ENCODE measurements at regions not wholly inside any gene's neighbourhood (a gene's known extent, or its start where the extent isn't known, plus 50 kb on each side); places are given as distances from the start of the nearest gene placed in this dataset.

DNA sequence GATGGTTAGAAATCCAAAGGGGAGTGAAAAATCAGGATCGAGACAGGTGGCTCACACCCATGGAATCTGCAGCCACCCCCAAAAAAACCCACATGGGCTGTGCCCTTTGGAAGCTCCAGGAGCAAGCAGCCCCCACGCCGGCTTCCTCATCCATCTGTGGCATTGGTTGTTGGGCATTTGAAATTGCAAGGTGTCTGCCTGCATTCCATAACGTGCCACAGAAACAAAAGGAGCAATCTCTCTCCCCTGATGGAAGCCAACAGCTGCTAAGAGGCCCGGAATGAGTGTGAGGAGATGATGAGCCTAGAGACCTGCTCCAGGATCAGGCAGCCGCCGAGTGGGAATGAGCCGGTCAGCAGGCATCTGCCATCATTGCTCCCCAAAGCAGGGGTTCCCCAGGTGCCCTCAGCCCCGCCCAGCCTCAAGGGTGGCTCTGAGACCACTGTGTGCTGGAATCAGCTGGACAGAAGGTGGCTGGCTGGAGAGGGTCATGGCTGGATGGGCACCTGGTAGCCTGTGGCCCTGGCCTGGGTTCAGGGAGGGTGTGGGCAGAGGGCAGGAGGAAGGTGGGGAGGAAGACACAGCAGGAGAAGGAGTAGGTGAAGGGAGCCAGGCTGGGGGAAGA lies 113.2 kb downstream of the CRLF2 start:
- no peak overlapping the region for H3K27ac ChIP-seq
- DNase-seq (no peak), ATAC-seq (no peak)
- TF ChIP-seq, protein P1, sequence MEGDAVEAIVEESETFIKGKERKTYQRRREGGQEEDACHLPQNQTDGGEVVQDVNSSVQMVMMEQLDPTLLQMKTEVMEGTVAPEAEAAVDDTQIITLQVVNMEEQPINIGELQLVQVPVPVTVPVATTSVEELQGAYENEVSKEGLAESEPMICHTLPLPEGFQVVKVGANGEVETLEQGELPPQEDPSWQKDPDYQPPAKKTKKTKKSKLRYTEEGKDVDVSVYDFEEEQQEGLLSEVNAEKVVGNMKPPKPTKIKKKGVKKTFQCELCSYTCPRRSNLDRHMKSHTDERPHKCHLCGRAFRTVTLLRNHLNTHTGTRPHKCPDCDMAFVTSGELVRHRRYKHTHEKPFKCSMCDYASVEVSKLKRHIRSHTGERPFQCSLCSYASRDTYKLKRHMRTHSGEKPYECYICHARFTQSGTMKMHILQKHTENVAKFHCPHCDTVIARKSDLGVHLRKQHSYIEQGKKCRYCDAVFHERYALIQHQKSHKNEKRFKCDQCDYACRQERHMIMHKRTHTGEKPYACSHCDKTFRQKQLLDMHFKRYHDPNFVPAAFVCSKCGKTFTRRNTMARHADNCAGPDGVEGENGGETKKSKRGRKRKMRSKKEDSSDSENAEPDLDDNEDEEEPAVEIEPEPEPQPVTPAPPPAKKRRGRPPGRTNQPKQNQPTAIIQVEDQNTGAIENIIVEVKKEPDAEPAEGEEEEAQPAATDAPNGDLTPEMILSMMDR (IDR thresholded peaks at IDR 0.05): no peak
- H3K36me3 ChIP-seq: no peaks in the 10 kb centered on the region
- 73 to 79% methylated on average over 9 of the region's 9 CpGs for WGBS, 2 donors
- no peak overlapping the region for H3K4me3 ChIP-seq
- H3K27me3 ChIP-seq: peaks cover 0 to 7% (median 0%) of the 10 kb centered on the region in 7 donors
- intact Hi-C loops (cut with DNase I): no loop called here
- H3K4me1 ChIP-seq: no peaks in the 10 kb centered on the region
- H3K9me3 ChIP-seq: peaks cover 0 to 27% (median 10%) of the 10 kb centered on the region in 11 donors

DNA sequence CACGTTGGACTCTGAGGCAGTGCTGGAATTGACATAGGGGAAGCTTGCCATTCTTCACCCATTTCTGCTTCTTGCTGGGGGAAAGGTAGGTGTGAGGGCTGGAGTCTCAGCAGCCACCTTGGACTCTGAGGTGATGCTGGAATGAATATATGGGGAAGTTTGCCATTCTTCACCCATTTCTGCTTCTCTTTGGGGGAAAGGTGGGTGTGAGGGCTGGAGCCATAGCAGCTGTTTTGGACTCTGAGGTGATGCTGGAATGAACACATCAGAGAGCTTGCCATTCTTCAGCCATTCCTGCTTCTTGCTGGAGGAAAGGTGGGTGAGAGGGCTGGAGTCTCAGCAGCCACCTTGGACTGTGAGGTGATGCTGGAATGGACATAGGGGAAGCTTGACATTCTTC lies 115.1 kb downstream of the CRLF2 start:
- no peak overlapping the region for H3K27ac ChIP-seq
- H3K36me3 ChIP-seq: no peaks in the 10 kb centered on the region
- H3K4me1 ChIP-seq: no peaks in the 10 kb centered on the region
- ATAC-seq (no peak), DNase-seq (no peak)
- H3K9me3 ChIP-seq: peaks cover 0 to 27% (median 10%) of the 10 kb centered on the region in 11 donors
- peaks cover 0 to 7% (median under 1%) of the 10 kb centered on the region in 7 donors for H3K27me3 ChIP-seq
- intact Hi-C loops (cut with DNase I): no loop called here
- H3K4me3 ChIP-seq: no peak overlapping the region
- WGBS, 2 donors: 86 to 100% methylated on average over 1 of the region's 1 CpG
- TF ChIP-seq, protein P1 (IDR thresholded peaks at IDR 0.05): no peak

DNA sequence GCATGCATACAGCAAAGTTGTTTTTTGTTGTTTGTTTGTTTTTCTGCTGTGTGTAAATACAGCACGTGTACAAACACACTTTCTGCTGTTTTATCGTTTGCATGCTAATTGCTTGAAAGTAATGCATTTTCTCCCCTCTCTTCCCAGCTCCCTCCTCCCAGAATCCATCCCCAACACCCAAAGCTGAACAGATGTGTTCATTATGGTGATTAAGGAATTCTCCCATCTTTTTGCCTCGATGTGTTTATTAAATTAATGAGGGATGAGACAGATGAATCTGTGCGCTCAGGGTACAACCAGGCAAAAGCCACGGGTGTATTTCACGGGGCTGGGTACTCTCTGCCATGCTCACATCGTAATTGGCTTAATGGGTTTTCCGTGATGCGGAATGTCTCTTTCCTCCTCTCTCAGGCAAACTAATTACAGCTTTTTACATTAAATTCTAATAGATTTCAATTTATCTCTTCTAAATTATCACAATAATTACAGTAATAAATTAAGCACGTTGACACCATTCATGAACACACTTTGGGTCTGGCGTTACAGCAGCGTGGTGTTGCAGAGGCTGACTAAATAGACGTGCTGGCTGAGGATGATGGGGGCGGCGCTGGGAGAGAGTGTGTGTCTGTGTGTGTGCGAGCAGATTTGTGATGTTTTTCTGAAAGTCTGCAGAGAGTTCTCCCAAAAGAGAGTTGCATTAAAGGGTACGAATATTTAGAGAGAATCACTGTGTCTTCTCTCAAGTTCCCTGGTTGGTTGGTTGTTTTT lies 117.7 kb downstream of the CRLF2 start:
- DNase-seq (no peak), ATAC-seq (no peak)
- intact Hi-C loops (cut with DNase I): no loop called here
- TF ChIP-seq, protein P1 (IDR thresholded peaks at IDR 0.05): no peak
- WGBS, 2 donors: 86 to 87% methylated on average over 17 of the region's 17 CpGs
- H3K36me3 ChIP-seq: no peaks in the 10 kb centered on the region
- peaks cover 0 to 27% (median 10%) of the 10 kb centered on the region in 11 donors for H3K9me3 ChIP-seq
- H3K4me1 ChIP-seq: no peaks in the 10 kb centered on the region
- H3K27me3 ChIP-seq: peaks cover 0 to 7% (median 3%) of the 10 kb centered on the region in 7 donors
- no peak overlapping the region for H3K27ac ChIP-seq
- no peak overlapping the region for H3K4me3 ChIP-seq

DNA sequence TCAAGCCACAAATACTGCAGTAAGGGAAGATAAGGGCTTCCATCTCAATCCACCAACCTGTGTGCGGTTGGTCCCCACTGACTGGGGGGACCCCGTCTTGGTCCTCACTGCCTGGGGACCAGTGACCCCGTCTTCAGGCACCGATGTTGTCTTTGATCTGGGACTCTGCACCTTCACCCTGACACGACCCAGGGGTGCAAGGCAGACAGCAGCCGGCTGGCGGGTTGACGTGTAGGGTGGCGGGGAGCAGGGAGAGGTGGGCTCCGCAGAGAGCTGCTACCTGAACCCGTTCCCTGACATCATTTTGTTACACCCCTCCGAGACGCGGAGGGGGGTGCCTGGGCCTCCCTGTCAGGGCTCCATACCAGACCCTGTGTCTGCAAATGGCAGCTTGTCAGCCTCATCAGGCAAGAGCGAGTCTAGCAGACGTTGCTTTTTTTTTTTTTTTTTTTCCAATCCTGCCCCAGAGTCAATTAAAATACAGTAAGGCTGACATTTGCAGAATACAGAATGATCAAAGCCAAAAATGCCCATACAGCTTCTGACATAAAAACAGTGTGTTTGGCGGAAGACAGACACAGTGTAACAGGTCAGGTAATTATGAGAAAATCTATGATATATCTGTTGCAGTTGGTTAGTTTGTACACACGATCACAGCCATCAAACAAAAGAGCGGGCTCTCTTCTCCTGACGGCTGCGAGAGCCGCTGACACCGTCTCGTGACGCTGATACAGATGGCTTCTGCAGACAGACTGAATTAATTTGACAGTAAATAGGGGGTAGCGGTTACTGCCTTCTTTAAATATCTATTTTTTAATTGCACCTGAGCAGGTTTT lies 118.6 kb downstream of the CRLF2 start:
- WGBS, 2 donors: 47 to 55% methylated on average over 26 of the region's 26 CpGs
- Histone ChIP-seq H3K27me3 (peaks cover 0 to 7% (median 0%) of the 10 kb centered on the region in 7 donors), H3K27ac (no peak overlapping the region), H3K36me3 (no peaks in the 10 kb centered on the region), H3K9me3 (peaks cover 0 to 27% (median 10%) of the 10 kb centered on the region in 11 donors), H3K4me3 (no peak overlapping the region), H3K4me1 (no peaks in the 10 kb centered on the region)
- intact Hi-C loops (cut with DNase I): no loop called here
- TF ChIP-seq, protein P1 (IDR thresholded peaks at IDR 0.05): no peak
- no peak for ATAC-seq
- DNase-seq: no peak
